ENCODE measurements at regions not wholly inside any gene's neighbourhood (a gene's known extent, or its start where the extent isn't known, plus 50 kb on each side); places are given as distances from the start of the nearest gene placed in this dataset.

DNA sequence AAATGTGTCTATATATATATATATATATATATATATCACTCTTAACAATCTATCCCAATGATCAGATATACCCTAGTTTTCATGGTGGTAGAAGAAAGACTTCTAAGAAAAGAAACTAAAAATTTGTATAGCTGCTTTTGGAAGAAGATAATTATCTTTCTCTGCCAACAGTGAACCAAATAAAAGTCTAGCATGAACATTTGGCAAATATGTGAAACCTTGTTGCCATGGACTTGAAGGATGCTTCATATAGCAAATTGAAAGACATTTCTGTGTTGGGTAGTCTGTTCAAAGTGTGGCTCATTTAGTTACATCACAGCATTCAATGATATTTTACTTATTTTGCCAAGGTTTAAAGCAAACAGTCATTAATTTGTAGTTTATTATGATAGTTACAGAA, 219.9 kb upstream of the NECTIN3 start:
- H3K36me3 ChIP-seq (ENCODE audit: control insufficient read depth in 4 of 4, insufficient read depth in 3 of 4, low read depth in 1 of 4, low read length in 3 of 4) = no peaks in the 10 kb centered on the region
- H3K27me3 ChIP-seq (ENCODE audit: control insufficient read depth in 4 of 4, insufficient read depth in 4 of 4, low read length in 3 of 4) = no peaks in the 10 kb centered on the region
- no peak for DNase-seq (ENCODE audit: low spot score)
- no peak overlapping the region for H3K27ac ChIP-seq (ENCODE audit: low read depth in 1 of 2, low read length in 2 of 2)
- no peak overlapping the region for H3K4me3 ChIP-seq (ENCODE audit: low read depth in 1 of 3, low read length in 3 of 3)
- TF ChIP-seq YY1 (IDR thresholded peaks at IDR 0.05) = no peak
- no peak for TF ChIP-seq RAD21 (IDR thresholded peaks at IDR 0.05)
- no peak for TF ChIP-seq FOXA2 (IDR thresholded peaks at IDR 0.05)
- no peak for TF ChIP-seq TAF1 (conservative IDR thresholded peaks at IDR 0.05)
- TF ChIP-seq, protein P1, sequence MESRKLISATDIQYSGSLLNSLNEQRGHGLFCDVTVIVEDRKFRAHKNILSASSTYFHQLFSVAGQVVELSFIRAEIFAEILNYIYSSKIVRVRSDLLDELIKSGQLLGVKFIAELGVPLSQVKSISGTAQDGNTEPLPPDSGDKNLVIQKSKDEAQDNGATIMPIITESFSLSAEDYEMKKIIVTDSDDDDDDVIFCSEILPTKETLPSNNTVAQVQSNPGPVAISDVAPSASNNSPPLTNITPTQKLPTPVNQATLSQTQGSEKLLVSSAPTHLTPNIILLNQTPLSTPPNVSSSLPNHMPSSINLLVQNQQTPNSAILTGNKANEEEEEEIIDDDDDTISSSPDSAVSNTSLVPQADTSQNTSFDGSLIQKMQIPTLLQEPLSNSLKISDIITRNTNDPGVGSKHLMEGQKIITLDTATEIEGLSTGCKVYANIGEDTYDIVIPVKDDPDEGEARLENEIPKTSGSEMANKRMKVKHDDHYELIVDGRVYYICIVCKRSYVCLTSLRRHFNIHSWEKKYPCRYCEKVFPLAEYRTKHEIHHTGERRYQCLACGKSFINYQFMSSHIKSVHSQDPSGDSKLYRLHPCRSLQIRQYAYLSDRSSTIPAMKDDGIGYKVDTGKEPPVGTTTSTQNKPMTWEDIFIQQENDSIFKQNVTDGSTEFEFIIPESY (IDR thresholded peaks at IDR 0.05) = no peak
- TF ChIP-seq, protein P2, sequence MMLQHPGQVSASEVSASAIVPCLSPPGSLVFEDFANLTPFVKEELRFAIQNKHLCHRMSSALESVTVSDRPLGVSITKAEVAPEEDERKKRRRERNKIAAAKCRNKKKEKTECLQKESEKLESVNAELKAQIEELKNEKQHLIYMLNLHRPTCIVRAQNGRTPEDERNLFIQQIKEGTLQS (IDR thresholded peaks at IDR 0.05) = no peak
- no peak for TF ChIP-seq GABPA (IDR thresholded peaks at IDR 0.05 in 1 of 2, conservative IDR thresholded peaks at IDR 0.05 in 1 of 2)
- no peak for TF ChIP-seq JUND (IDR thresholded peaks at IDR 0.05)
- no peak for TF ChIP-seq HNF4G (IDR thresholded peaks at IDR 0.05)
- no peak for TF ChIP-seq HNF4A (conservative IDR thresholded peaks at IDR 0.05)
- TF ChIP-seq NR2F2 (IDR thresholded peaks at IDR 0.05) = no peak
- no peak for TF ChIP-seq SP1 (IDR thresholded peaks at IDR 0.05)
- no peak for TF ChIP-seq RXRA (IDR thresholded peaks at IDR 0.05)
- no peak for TF ChIP-seq FOXA1 (IDR thresholded peaks at IDR 0.05)
- TF ChIP-seq, protein P3, sequence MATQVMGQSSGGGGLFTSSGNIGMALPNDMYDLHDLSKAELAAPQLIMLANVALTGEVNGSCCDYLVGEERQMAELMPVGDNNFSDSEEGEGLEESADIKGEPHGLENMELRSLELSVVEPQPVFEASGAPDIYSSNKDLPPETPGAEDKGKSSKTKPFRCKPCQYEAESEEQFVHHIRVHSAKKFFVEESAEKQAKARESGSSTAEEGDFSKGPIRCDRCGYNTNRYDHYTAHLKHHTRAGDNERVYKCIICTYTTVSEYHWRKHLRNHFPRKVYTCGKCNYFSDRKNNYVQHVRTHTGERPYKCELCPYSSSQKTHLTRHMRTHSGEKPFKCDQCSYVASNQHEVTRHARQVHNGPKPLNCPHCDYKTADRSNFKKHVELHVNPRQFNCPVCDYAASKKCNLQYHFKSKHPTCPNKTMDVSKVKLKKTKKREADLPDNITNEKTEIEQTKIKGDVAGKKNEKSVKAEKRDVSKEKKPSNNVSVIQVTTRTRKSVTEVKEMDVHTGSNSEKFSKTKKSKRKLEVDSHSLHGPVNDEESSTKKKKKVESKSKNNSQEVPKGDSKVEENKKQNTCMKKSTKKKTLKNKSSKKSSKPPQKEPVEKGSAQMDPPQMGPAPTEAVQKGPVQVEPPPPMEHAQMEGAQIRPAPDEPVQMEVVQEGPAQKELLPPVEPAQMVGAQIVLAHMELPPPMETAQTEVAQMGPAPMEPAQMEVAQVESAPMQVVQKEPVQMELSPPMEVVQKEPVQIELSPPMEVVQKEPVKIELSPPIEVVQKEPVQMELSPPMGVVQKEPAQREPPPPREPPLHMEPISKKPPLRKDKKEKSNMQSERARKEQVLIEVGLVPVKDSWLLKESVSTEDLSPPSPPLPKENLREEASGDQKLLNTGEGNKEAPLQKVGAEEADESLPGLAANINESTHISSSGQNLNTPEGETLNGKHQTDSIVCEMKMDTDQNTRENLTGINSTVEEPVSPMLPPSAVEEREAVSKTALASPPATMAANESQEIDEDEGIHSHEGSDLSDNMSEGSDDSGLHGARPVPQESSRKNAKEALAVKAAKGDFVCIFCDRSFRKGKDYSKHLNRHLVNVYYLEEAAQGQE (IDR thresholded peaks at IDR 0.05) = no peak
- TF ChIP-seq, protein P4, sequence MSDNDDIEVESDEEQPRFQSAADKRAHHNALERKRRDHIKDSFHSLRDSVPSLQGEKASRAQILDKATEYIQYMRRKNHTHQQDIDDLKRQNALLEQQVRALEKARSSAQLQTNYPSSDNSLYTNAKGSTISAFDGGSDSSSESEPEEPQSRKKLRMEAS (IDR thresholded peaks at IDR 0.05) = no peak
- TF ChIP-seq EGR1 (IDR thresholded peaks at IDR 0.05; ENCODE audit: low read depth in 2 of 2) = no peak
- TF ChIP-seq, protein P5, sequence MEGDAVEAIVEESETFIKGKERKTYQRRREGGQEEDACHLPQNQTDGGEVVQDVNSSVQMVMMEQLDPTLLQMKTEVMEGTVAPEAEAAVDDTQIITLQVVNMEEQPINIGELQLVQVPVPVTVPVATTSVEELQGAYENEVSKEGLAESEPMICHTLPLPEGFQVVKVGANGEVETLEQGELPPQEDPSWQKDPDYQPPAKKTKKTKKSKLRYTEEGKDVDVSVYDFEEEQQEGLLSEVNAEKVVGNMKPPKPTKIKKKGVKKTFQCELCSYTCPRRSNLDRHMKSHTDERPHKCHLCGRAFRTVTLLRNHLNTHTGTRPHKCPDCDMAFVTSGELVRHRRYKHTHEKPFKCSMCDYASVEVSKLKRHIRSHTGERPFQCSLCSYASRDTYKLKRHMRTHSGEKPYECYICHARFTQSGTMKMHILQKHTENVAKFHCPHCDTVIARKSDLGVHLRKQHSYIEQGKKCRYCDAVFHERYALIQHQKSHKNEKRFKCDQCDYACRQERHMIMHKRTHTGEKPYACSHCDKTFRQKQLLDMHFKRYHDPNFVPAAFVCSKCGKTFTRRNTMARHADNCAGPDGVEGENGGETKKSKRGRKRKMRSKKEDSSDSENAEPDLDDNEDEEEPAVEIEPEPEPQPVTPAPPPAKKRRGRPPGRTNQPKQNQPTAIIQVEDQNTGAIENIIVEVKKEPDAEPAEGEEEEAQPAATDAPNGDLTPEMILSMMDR (IDR thresholded peaks at IDR 0.05; ENCODE audit: low read depth, low read length, missing input control) = no peak
- H3K9ac ChIP-seq (ENCODE audit: low read depth in 1 of 2, low read length in 2 of 2) = no peak overlapping the region
- no peaks in the 10 kb centered on the region for H3K9me3 ChIP-seq (ENCODE audit: control insufficient read depth in 4 of 4, low read length in 3 of 4)
- no peaks in the 10 kb centered on the region for H3K4me1 ChIP-seq (ENCODE audit: control insufficient read depth in 4 of 4, insufficient read depth in 4 of 4, low read length in 3 of 4)
